ENCODE measurements at regions not wholly inside any gene's neighbourhood (a gene's known extent, or its start where the extent isn't known, plus 50 kb on each side); places are given as distances from the start of the nearest gene placed in this dataset.

GRCh38 chr6:41464481-41464880 is 81.7 kb upstream of the FOXP4 start:
- DNase-seq (ENCODE audit: missing footprints) (no peak), ATAC-seq (no peak)
- intact Hi-C loops (cut with DNase I), result no loop called here

GRCh38 chr6:41466437-41466990 is 79.7 kb upstream of the FOXP4 start:
- ATAC-seq (no peak), DNase-seq (ENCODE audit: missing footprints) (no peak)
- intact Hi-C loops (cut with DNase I), result no loop called here

- no peak for DNase-seq (ENCODE audit: missing footprints)
- intact Hi-C loops (cut with DNase I), result no loop called here
- no peak for ATAC-seq
Observed at GRCh38 chr6:41467061-41467460, 79.1 kb upstream of the FOXP4 start.

- DNase-seq (ENCODE audit: missing footprints), result no peak
- intact Hi-C loops (cut with DNase I), result no loop called here
- ATAC-seq, result no peak
Observed at GRCh38 chr6:41467627-41468404, 78.4 kb upstream of the FOXP4 start.

GRCh38 chr6:41469156-41470028 is 76.8 kb upstream of the FOXP4 start:
- DNase-seq (ENCODE audit: missing footprints) (no peak), ATAC-seq (no peak)
- intact Hi-C loops (cut with DNase I), result no loop called here

GRCh38 chr6:41470029-41470330 is 76.2 kb upstream of the FOXP4 start:
- peak; percentile 6 for ATAC-seq
- intact Hi-C loops (cut with DNase I), result no loop called here
- DNase-seq (ENCODE audit: missing footprints), result no peak

GRCh38 chr6:41470331-41471063 is 75.7 kb upstream of the FOXP4 start:
- peak; percentile 80 for DNase-seq (ENCODE audit: missing footprints)
- intact Hi-C loops (cut with DNase I), result no loop called here
- peak; percentile 74 for ATAC-seq

GRCh38 chr6:41471064-41471895 is 74.9 kb upstream of the FOXP4 start:
- ATAC-seq (no peak), DNase-seq (ENCODE audit: missing footprints) (no peak)
- intact Hi-C loops (cut with DNase I), result no loop called here

GRCh38 chr6:41474213-41474933 is 71.8 kb upstream of the FOXP4 start:
- DNase-seq (ENCODE audit: missing footprints) (no peak), ATAC-seq (no peak)
- intact Hi-C loops (cut with DNase I), result no loop called here

GRCh38 chr6:41475164-41475563 is 71.0 kb upstream of the FOXP4 start:
- DNase-seq (ENCODE audit: missing footprints) (no peak), ATAC-seq (no peak)
- intact Hi-C loops (cut with DNase I), result no loop called here

GRCh38 chr6:41475737-41476357 is 70.3 kb upstream of the FOXP4 start:
- DNase-seq (ENCODE audit: missing footprints) (no peak), ATAC-seq (no peak)
- intact Hi-C loops (cut with DNase I), result no loop called here

GRCh38 chr6:41476401-41476800 is 69.8 kb upstream of the FOXP4 start:
- intact Hi-C loops (cut with DNase I), result no loop called here
- DNase-seq (ENCODE audit: missing footprints), result no peak
- ATAC-seq, result no peak

GRCh38 chr6:41477572-41477971 is 68.6 kb upstream of the FOXP4 start:
- intact Hi-C loops (cut with DNase I), result no loop called here
- no peak for ATAC-seq
- DNase-seq (ENCODE audit: missing footprints), result no peak

- intact Hi-C loops (cut with DNase I), result no loop called here
- ATAC-seq, result no peak
Observed at GRCh38 chr6:41483943-41484342, 62.2 kb upstream of the FOXP4 start.

GRCh38 chr6:41487860-41488432 is 58.2 kb upstream of the FOXP4 start:
- intact Hi-C loops (cut with DNase I), result no loop called here
- DNase-seq (ENCODE audit: missing footprints) (no peak), ATAC-seq (no peak)

More at GRCh38 chr6:41483943-41484342, 62.2 kb upstream of the FOXP4 start:
- DNase-seq (ENCODE audit: missing footprints), result no peak

- DNase-seq (ENCODE audit: missing footprints) (no peak), ATAC-seq (peak; percentile 57)
Observed at GRCh38 chr6:41488433-41489119, 57.6 kb upstream of the FOXP4 start.

More at GRCh38 chr6:41488433-41489119, 57.6 kb upstream of the FOXP4 start:
- intact Hi-C loops (cut with DNase I), result no loop called here
